K562 (cell line): ENCODE measurements at regions not wholly inside any gene's neighbourhood (a gene's known extent, or its start where the extent isn't known, plus 50 kb on each side); places are given as distances from the start of the nearest gene placed in this dataset.

Experiments used
- ATAC-seq: fragments of 200-7000 bp; cut with Tn5 transposase; 3 replicates; pipeline ENCODE4 v1.9.1; 2020; ENCODE audit warnings: moderate library complexity
- BruUV-seq: library from RNA; stranded (reverse); fragments of 400-500 nt; replicated peaks from 2 replicates; lab custom pipeline; 2021; lab: Mats Ljungman, UMichigan
- CTCF ChIA-PET: fragments of 300-600 bp; formaldehyde crosslinking; extraction: SDS; loops from one replicate; lab custom pipeline; 2021; ENCODE audit warnings: low intra/inter-chr PET ratio; lab: Yijun Ruan, JAX
- POLR2A ChIA-PET: fragments of 300-600, 350-650 bp; sonication (Branson Sonifier 250); formaldehyde crosslinking; extraction: SDS; loops from one replicate; lab custom pipeline; 2021; ENCODE audit warnings: antibody characterized with exemption, inconsistent platforms; lab: Yijun Ruan, JAX
- DNase-seq, 4 experiments: peaks; one replicate each; pipeline versions ENCODE4 v3.0.0 to v3.0.0-alpha.2; 2011 to 2018; ENCODE audit warnings: low spot score in 3 of 4, mixed read lengths in 3 of 4; ENCODE audit errors: extremely low read depth in 1 of 4
- FAIRE-seq: peaks from 2 replicates; lab custom pipeline; 2011; peaks lifted over from hg19 to GRCh38; lab: Jason Lieb, UNC
- H2AFZ ChIP-seq: 2 replicates; pipeline ENCODE4 v1.6.0; 2011; ENCODE audit warnings: low read depth, low read length, control low read depth, inconsistent platforms
- H3K27ac ChIP-seq: fragments of 200-600 bp; 3 replicates; pipeline ENCODE4 v1.8.0; 2011; ENCODE audit warnings: low read depth, mild to moderate bottlenecking, control low read depth, inconsistent platforms, low read length, moderate library complexity, mixed read lengths; ENCODE audit errors: extremely low read depth
- H3K27me3 ChIP-seq, 2 experiments: fragments of 300-600 bp in 1 of 2; 2 replicates in 1 of 2; 3 replicates in 1 of 2; pipeline versions ENCODE4 v1.6.0 to v1.8.0; 2011; ENCODE audit warnings: inconsistent platforms in 2 of 2, low read length in 2 of 2, mild to moderate bottlenecking in 1 of 2, mixed read lengths in 1 of 2, moderate library complexity in 1 of 2; ENCODE audit not compliant: control insufficient read depth in 2 of 2, insufficient read depth in 2 of 2
- H3K36me3 ChIP-seq: fragments of 300-600 bp; 3 replicates; pipeline ENCODE4 v1.8.0; 2011; ENCODE audit warnings: mild to moderate bottlenecking, low read length, inconsistent platforms; ENCODE audit not compliant: control insufficient read depth, insufficient read depth
- H3K4me1 ChIP-seq, 2 experiments: fragments of 200-600 bp in 1 of 2; replicated peaks in 1 of 2; 2 replicates in 1 of 2; 3 replicates in 1 of 2; pipeline versions ENCODE4 v1.5.1 to v1.8.0; 2011; ENCODE audit warnings: inconsistent platforms in 2 of 2, low read length in 2 of 2, mild to moderate bottlenecking in 1 of 2, mixed read lengths in 1 of 2, moderate library complexity in 1 of 2; ENCODE audit not compliant: control insufficient read depth in 2 of 2, insufficient read depth in 2 of 2
- H3K4me2 ChIP-seq: 2 replicates; pipeline ENCODE4 v1.6.1; 2011; ENCODE audit warnings: low read length, control low read depth, inconsistent platforms, mixed read lengths; ENCODE audit not compliant: insufficient read depth
- H3K4me3 ChIP-seq: fragments of 200-600 bp; sonication (generic), shearing (Covaris generic); 2 replicates; pipeline ENCODE4 v1.5.1; 2016; ENCODE audit warnings: control low read depth, inconsistent platforms
- H3K79me2 ChIP-seq: fragments of 200-600 bp; 3 replicates; pipeline ENCODE4 v1.8.0; 2011; ENCODE audit warnings: low read length, inconsistent platforms; ENCODE audit not compliant: control insufficient read depth, insufficient read depth
- H3K9ac ChIP-seq, 2 experiments: 2 replicates each; pipeline versions ENCODE4 v1.6.0 to v1.6.1; 2011; ENCODE audit warnings: low read depth in 2 of 2, low read length in 2 of 2, control low read depth in 1 of 2, inconsistent platforms in 1 of 2, mild to moderate bottlenecking in 1 of 2, mixed read lengths in 1 of 2; ENCODE audit not compliant: insufficient read depth in 1 of 2
- H3K9me1 ChIP-seq: one replicate; pipeline ENCODE4 v1.6.0; 2011; ENCODE audit warnings: inconsistent platforms, mild to moderate bottlenecking, low read length, moderate library complexity; ENCODE audit not compliant: control insufficient read depth, insufficient read depth
- H3K9me3 ChIP-seq: replicated peaks from 2 replicates; pipeline ENCODE4 v1.5.1; 2011; ENCODE audit warnings: low read depth, low read length, inconsistent platforms; ENCODE audit not compliant: control insufficient read depth, insufficient read depth
- H4K20me1 ChIP-seq: replicated peaks from 2 replicates; pipeline ENCODE4 v1.6.1; 2011; ENCODE audit warnings: low read length, inconsistent platforms, mixed read lengths; ENCODE audit not compliant: control insufficient read depth, insufficient read depth
- HEY1 ChIP-seq: fragments of 250-450 bp; sonication (Bioruptor Pico); IDR thresholded peaks from 2 replicates; pipeline ENCODE4 v1.5.0; 2020; ENCODE audit warnings: mild to moderate bottlenecking, moderate library complexity, borderline replicate concordance
- HOMEZ ChIP-seq: fragments of 250-450 bp; sonication (Bioruptor Pico); IDR thresholded peaks from 2 replicates; pipeline ENCODE4 v1.4.0; 2020; ENCODE audit warnings: mild to moderate bottlenecking, moderate library complexity
- IRF2 ChIP-seq: sonication (generic); formaldehyde crosslinking; IDR thresholded peaks from 2 replicates; pipeline ENCODE4 v1.8.1; 2022; ENCODE audit warnings: mild to moderate bottlenecking, missing genetic modification reagents
- IRF9 ChIP-seq: fragments of 450-650 bp; IDR thresholded peaks from 2 replicates; pipeline ENCODE4 v1.6.1; 2016; ENCODE audit warnings: missing biosample characterization, missing genetic modification characterization
- SP1 ChIP-seq: sonication (generic); formaldehyde crosslinking; IDR thresholded peaks from 2 replicates; pipeline ENCODE4 v1.8.1; 2022; ENCODE audit warnings: mild to moderate bottlenecking, missing genetic modification reagents
- WGBS: fragments of 100-300 bp; shearing (Covaris generic); methylation state at CpG from one replicate; pipeline ENCODE4 v1.1.6; 2016; ENCODE audit warnings: low coverage, mixed read lengths; ENCODE audit not compliant: insufficient coverage; ENCODE audit errors: missing lambda C conversion rate; 5-methylcytosine and 5-hydroxymethylcytosine counted together
- in situ Hi-C: fragments of 300-500 bp; cut with MboI; formaldehyde crosslinking; loops from 4 replicates; pipeline ENCODE4 v1.15.0; 2018; ENCODE audit warnings: inconsistent platforms, mixed read lengths
- intact Hi-C: fragments of 100-400 bp; cut with micrococcal nuclease; formaldehyde crosslinking; loops from 2 replicates; pipeline ENCODE4 v1.14.2; 2022
- TF ChIP-seq, protein P1 (sequence below): sonication (generic); formaldehyde crosslinking; IDR thresholded peaks from 2 replicates; pipeline ENCODE4 v1.8.1; 2023; ENCODE audit warnings: mild to moderate bottlenecking, missing genetic modification reagents
- TF ChIP-seq, protein P2 (sequence below), 2 experiments: fragments of 200-800 bp in 1 of 2; sonication (Bioruptor generic) in 1 of 2; sonication (generic) in 1 of 2; formaldehyde crosslinking in 1 of 2; IDR thresholded peaks in 1 of 2; conservative IDR thresholded peaks in 1 of 2; 2 replicates each; pipeline versions ENCODE4 v1.5.0 to v1.6.1; 2016 to 2020; ENCODE audit warnings: missing compliant biosample characterization in 1 of 2, missing genetic modification characterization in 1 of 2, missing genetic modification reagents in 1 of 2

GRCh38 chr10:35821339-35821911 lies 179.3 kb upstream of the FZD8 start:
- Histone ChIP-seq H3K9ac (no peak overlapping the region), H3K4me1 (no peaks in the 10 kb centered on the region), H3K9me1 (no peaks in the 10 kb centered on the region), H3K36me3 (no peaks in the 10 kb centered on the region), H3K27ac (no peak overlapping the region)
- in situ Hi-C loops = no loop called here
- CTCF ChIA-PET = interaction anchor here (0.6 kb wide), 1 partner anchor 1183 kb away, joined by 3 read pairs; no protein-coding TSS in a partner anchor
- intact Hi-C loops = no loop called here
- POLR2A ChIA-PET = interaction anchor here (1.4 to 1.5 kb wide), 2 partner anchors 11 to 13 kb away, joined by 3 read pairs; no protein-coding TSS in a partner anchor
- BruUV-seq = no TSS peak
- TF ChIP-seq HOMEZ (no peak), HEY1 (CRISPR knock-in tag) (no peak)
- TF ChIP-seq, all 486 proteins: peak for 0
- Histone ChIP-seq H3K79me2 (no peaks in the 10 kb centered on the region), H3K4me2 (no peak overlapping the region), H3K4me3 (no peak overlapping the region), H3K9me3 (no peaks in the 10 kb centered on the region), H4K20me1 (no peaks in the 10 kb centered on the region), H2AFZ (no peak overlapping the region), H3K27me3 (no peaks in the 10 kb centered on the region)
- DNase-seq = no peak
- 0% methylated on average over 4 of the region's 4 CpGs for WGBS
- ATAC-seq = no peak
- FAIRE-seq = no peak

DNA sequence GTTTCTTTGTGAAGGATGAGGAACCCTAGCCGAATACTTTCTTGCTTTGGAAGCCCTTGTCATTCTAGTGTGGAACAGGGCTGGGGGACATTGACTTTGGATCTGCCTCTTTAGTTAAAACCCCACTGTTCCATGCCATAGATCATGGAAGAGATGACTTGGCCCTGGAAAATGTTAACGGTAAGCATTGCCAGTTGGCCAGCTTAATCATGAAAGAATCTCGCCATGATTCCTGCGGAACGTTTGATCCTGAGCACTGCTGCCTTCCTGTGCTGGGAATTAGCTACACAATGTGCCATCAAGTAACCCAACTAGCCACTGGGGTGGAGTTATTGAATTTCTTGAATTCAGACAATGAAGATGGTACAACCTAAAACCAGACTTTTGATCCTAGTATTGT lies 177.6 kb upstream of the FZD8 start:
- H2AFZ ChIP-seq = no peak overlapping the region
- H3K9me1 ChIP-seq = no peaks in the 10 kb centered on the region
- no peaks in the 10 kb centered on the region for H3K36me3 ChIP-seq
- no peaks in the 10 kb centered on the region for H4K20me1 ChIP-seq
- ChIA-PET CTCF (no interaction called here), POLR2A (interaction anchor here (0.6 kb wide), 1 partner anchor 75 kb away, joined by 3 read pairs; no protein-coding TSS in a partner anchor)
- H3K27me3 ChIP-seq = no peaks in the 10 kb centered on the region
- BruUV-seq = no TSS peak
- no peaks in the 10 kb centered on the region for H3K4me1 ChIP-seq
- no peak overlapping the region for H3K27ac ChIP-seq
- H3K4me2 ChIP-seq = no peak overlapping the region
- H3K9ac ChIP-seq = no peak overlapping the region
- H3K79me2 ChIP-seq = no peaks in the 10 kb centered on the region
- intact Hi-C loops = no loop called here
- H3K4me3 ChIP-seq = no peak overlapping the region
- no peaks in the 10 kb centered on the region for H3K9me3 ChIP-seq
- DNase-seq (no peak), ATAC-seq (no peak), FAIRE-seq (no peak)
- in situ Hi-C loops = no loop called here
- WGBS = 0% methylated on average over 5 of the region's 5 CpGs
- TF ChIP-seq IRF2 (CRISPR knock-in tag) = no peak
- TF ChIP-seq, protein P1, sequence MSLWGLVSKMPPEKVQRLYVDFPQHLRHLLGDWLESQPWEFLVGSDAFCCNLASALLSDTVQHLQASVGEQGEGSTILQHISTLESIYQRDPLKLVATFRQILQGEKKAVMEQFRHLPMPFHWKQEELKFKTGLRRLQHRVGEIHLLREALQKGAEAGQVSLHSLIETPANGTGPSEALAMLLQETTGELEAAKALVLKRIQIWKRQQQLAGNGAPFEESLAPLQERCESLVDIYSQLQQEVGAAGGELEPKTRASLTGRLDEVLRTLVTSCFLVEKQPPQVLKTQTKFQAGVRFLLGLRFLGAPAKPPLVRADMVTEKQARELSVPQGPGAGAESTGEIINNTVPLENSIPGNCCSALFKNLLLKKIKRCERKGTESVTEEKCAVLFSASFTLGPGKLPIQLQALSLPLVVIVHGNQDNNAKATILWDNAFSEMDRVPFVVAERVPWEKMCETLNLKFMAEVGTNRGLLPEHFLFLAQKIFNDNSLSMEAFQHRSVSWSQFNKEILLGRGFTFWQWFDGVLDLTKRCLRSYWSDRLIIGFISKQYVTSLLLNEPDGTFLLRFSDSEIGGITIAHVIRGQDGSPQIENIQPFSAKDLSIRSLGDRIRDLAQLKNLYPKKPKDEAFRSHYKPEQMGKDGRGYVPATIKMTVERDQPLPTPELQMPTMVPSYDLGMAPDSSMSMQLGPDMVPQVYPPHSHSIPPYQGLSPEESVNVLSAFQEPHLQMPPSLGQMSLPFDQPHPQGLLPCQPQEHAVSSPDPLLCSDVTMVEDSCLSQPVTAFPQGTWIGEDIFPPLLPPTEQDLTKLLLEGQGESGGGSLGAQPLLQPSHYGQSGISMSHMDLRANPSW = no peak
- TF ChIP-seq SP1 (CRISPR knock-in tag) = no peak
- no peak for TF ChIP-seq IRF9
- TF ChIP-seq, protein P2, sequence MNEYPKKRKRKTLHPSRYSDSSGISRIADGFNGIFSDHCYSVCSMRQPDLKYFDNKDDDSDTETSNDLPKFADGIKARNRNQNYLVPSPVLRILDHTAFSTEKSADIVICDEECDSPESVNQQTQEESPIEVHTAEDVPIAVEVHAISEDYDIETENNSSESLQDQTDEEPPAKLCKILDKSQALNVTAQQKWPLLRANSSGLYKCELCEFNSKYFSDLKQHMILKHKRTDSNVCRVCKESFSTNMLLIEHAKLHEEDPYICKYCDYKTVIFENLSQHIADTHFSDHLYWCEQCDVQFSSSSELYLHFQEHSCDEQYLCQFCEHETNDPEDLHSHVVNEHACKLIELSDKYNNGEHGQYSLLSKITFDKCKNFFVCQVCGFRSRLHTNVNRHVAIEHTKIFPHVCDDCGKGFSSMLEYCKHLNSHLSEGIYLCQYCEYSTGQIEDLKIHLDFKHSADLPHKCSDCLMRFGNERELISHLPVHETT (CRISPR knock-in tag; conservative IDR thresholded peaks at IDR 0.05 in 1 of 2, IDR thresholded peaks at IDR 0.05 in 1 of 2) = no peak
